ENCODE measurements at regions not wholly inside any gene's neighbourhood (a gene's known extent, or its start where the extent isn't known, plus 50 kb on each side); places are given as distances from the start of the nearest gene placed in this dataset.

DNA sequence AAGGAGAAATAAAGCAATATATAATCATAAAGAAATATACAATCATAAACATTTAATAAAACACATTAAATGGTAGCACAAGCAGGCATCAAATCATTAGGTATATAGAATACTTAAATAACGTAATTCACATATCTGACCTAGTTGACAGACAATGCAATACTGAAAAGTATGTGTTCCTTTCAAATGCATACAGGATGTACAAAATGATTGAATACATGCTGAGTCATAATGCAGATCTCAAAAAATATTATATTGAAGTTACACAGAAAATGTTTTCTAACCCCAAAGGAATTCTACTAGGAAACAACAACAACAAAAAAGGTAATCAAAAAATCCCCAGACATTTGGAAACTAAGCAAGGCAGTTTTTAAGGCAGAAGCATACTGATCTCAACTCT, 1072.0 kb upstream of the INTU start:
- intact Hi-C loops (cut with DNase I), result no loop called here

DNA sequence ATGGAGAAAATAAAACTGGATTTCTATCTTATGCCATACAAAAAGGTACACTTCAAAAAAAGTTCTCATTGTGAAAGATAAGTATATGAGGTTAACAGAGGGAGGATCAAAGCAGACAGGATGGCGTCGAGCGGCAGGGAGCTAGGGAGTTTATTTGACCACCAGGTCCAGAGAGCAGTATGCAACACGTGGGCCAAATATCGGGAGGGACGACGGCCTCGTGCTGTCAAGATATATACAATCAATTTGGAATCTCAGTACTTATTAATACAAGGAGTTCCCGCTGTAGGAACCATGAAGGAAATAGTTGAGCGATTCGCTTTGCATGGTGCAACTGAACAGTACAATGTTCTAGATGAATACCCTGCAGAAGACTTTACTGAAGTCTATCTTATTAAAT, 1069.4 kb upstream of the INTU start:
- TF ChIP-seq, protein P1, sequence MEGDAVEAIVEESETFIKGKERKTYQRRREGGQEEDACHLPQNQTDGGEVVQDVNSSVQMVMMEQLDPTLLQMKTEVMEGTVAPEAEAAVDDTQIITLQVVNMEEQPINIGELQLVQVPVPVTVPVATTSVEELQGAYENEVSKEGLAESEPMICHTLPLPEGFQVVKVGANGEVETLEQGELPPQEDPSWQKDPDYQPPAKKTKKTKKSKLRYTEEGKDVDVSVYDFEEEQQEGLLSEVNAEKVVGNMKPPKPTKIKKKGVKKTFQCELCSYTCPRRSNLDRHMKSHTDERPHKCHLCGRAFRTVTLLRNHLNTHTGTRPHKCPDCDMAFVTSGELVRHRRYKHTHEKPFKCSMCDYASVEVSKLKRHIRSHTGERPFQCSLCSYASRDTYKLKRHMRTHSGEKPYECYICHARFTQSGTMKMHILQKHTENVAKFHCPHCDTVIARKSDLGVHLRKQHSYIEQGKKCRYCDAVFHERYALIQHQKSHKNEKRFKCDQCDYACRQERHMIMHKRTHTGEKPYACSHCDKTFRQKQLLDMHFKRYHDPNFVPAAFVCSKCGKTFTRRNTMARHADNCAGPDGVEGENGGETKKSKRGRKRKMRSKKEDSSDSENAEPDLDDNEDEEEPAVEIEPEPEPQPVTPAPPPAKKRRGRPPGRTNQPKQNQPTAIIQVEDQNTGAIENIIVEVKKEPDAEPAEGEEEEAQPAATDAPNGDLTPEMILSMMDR (IDR thresholded peaks at IDR 0.05), result no peak
- no peaks in the 10 kb centered on the region for H3K9me3 ChIP-seq
- no peaks in the 10 kb centered on the region for H3K4me1 ChIP-seq
- DNase-seq (no peak), ATAC-seq (no peak)
- H3K4me3 ChIP-seq, result no peak overlapping the region
- 93 to 94% (median 94%) methylated on average over 11 of the region's 11 CpGs for WGBS, 3 donors
- no peak overlapping the region for H3K27ac ChIP-seq
- H3K27me3 ChIP-seq (ENCODE audit: insufficient read depth in 3 of 3, low read length in 2 of 3), result no peaks in the 10 kb centered on the region
- intact Hi-C loops (cut with DNase I), result no loop called here
- H3K36me3 ChIP-seq (ENCODE audit: insufficient read depth in 1 of 2, low read depth in 1 of 2), result no peaks in the 10 kb centered on the region

More for the DNA sequence above, 1072.0 kb upstream of the INTU start:
- WGBS, 3 donors, result 85 to 90% (median 88%) methylated on average over 1 of the region's 1 CpG
- DNase-seq (no peak), ATAC-seq (no peak)
- Histone ChIP-seq H3K4me1 (no peaks in the 10 kb centered on the region), H3K27me3 (ENCODE audit: insufficient read depth in 3 of 3, low read length in 2 of 3) (no peaks in the 10 kb centered on the region), H3K27ac (no peak overlapping the region), H3K4me3 (no peak overlapping the region), H3K36me3 (ENCODE audit: insufficient read depth in 1 of 2, low read depth in 1 of 2) (no peaks in the 10 kb centered on the region), H3K9me3 (no peaks in the 10 kb centered on the region)
- TF ChIP-seq, protein P1 (IDR thresholded peaks at IDR 0.05), result no peak

DNA sequence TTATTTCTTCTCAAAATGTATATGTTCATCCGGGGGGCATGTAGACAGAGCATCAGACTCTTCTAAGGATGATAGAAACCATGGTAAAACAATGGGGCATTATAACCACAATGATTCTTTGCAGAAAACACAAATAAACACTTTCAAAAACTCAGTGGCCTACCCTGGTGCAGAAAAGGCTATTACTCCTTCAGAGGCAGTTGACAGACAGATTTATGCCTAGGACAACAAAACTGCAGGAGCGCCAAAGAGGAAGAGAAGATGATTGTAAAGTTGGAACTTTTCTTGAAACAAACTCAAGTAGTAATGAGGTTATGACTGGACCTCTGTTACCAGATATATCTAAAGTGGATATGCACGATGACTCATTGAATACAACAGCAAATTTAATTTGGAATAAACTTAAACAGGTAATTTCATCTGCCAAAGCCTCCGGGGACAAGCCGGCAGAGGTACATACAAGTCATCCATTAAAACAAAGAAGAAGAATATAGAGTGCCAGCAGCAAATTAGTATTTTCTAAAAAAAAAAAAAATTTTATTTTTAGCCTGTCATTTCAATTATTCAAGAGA, 1068.4 kb upstream of the INTU start:
- ATAC-seq (no peak), DNase-seq (no peak)
- Histone ChIP-seq H3K36me3 (ENCODE audit: insufficient read depth in 1 of 2, low read depth in 1 of 2) (no peaks in the 10 kb centered on the region), H3K4me3 (no peak overlapping the region), H3K27ac (no peak overlapping the region), H3K4me1 (no peaks in the 10 kb centered on the region), H3K27me3 (ENCODE audit: insufficient read depth in 3 of 3, low read length in 2 of 3) (no peaks in the 10 kb centered on the region), H3K9me3 (no peaks in the 10 kb centered on the region)
- intact Hi-C loops (cut with DNase I), result no loop called here
- TF ChIP-seq, protein P1 (IDR thresholded peaks at IDR 0.05), result no peak
- 77 to 81% (median 80%) methylated on average over 5 of the region's 5 CpGs for WGBS, 3 donors

DNA sequence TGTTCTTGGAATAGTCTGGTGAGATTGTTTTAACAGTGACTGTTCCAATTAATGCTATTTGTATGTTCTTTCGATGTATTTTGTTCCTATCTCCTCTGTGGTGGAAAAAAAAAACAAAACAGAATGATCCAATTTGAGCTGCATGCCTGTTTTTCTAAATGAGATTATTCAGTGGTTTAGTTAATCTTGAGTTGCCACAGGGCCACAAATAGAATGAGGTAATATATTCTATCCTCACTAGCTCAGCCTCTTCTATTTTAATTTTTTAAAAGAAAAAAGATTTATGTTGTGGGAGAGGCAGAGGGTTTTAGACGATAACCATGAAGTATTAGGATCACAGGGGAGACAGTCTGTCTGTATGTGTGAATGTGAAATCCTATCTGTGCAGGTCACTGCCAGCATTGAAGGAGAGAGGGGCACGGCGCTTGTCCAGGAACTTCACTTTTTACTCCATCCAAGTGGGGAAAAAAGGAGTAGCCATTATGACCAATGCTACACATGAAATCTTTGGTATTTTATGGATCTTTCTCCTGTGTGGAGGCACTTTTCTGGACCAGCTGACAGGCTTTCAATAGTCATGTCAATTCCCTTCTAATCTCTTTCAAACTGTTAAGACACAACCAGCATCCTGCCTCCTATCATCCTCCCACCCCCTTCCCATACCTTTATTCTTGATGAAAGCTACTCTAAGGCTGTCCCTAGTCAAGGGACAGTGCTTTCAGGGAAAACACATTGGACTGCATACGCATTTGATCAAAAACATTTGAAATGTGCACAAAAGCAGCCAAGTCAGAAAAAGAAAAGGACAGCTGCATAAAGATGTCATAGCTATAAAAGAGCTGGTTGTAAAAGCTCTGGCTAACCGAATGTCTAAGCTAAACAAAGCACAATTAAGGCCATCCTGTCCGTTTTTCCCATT, 1063.8 kb upstream of the INTU start:
- 23 to 33% (median 25%) methylated on average over 7 of the region's 7 CpGs for WGBS, 3 donors
- intact Hi-C loops (cut with DNase I), result no loop called here
- Histone ChIP-seq H3K4me1 (no peaks in the 10 kb centered on the region), H3K27ac (no peak overlapping the region), H3K27me3 (ENCODE audit: insufficient read depth in 3 of 3, low read length in 2 of 3) (no peaks in the 10 kb centered on the region), H3K9me3 (no peaks in the 10 kb centered on the region), H3K36me3 (ENCODE audit: insufficient read depth in 1 of 2, low read depth in 1 of 2) (no peaks in the 10 kb centered on the region), H3K4me3 (no peak overlapping the region)
- DNase-seq, result no peak
- TF ChIP-seq, protein P1 (IDR thresholded peaks at IDR 0.05), result no peak
- no peak for ATAC-seq

All from psoas muscle (tissue), 7 donors.